Thyroid gland (tissue), 4 donors: ENCODE measurements at regions not wholly inside any gene's neighbourhood (a gene's known extent, or its start where the extent isn't known, plus 50 kb on each side); places are given as distances from the start of the nearest gene placed in this dataset.

Experiments used
- CTCF ChIP-seq, 6 experiments: fragments of 200-600 bp in 3 of 6; fragments of 450-650 bp in 3 of 6; sonication (generic) in 3 of 6; IDR thresholded peaks; one replicate each; pipeline ENCODE4 v1.5.1; 2016 to 2019; ENCODE audit warnings: antibody characterized with exemption in 6 of 6, mild to moderate bottlenecking in 2 of 6, inconsistent platforms in 1 of 6, moderate library complexity in 1 of 6
- POLR2A ChIP-seq, 2 donors: fragments of 450-650 bp; IDR thresholded peaks; one replicate each; pipeline ENCODE4 v1.6.1; 2017; ENCODE audit warnings: antibody characterized with exemption in 2 of 2, mild to moderate bottlenecking in 2 of 2, moderate library complexity in 1 of 2

- TF ChIP-seq CTCF (IDR thresholded peaks at IDR 0.05) (no peak), POLR2A (IDR thresholded peaks at IDR 0.05) (no peak)
Observed at GRCh38 chr2:59191781-59192180, 950.7 kb upstream of the FANCL start.
